HepG2 (cell line): ENCODE measurements at regions not wholly inside any gene's neighbourhood (a gene's known extent, or its start where the extent isn't known, plus 50 kb on each side); places are given as distances from the start of the nearest gene placed in this dataset.

ENCODE experiments used
- ATAC-seq: fragments of 200-7000 bp; cut with Tn5 transposase; 3 replicates; pipeline ENCODE4 v1.9.1; 2020; ENCODE audit warnings: mild to moderate bottlenecking, moderate library complexity
- BruUV-seq: library from RNA; stranded (reverse); fragments of 400-500 nt; replicated peaks from 2 replicates; lab custom pipeline; 2021; lab: Mats Ljungman, UMichigan
- CTCF ChIA-PET: fragments of 300-600 bp; formaldehyde crosslinking; extraction: SDS; loops from one replicate; lab custom pipeline; 2021; ENCODE audit warnings: low total read pairs, inconsistent platforms, low intra/inter-chr PET ratio; lab: Yijun Ruan, JAX
- POLR2A ChIA-PET: fragments of 350-600 bp; sonication (Branson Sonifier 250); formaldehyde crosslinking; loops from one replicate; lab custom pipeline; 2020; ENCODE audit warnings: antibody characterized with exemption, inconsistent platforms; lab: Yijun Ruan, JAX
- DNase-seq: peaks from one replicate; pipeline ENCODE4 v3.0.0-alpha.2; 2015; ENCODE audit warnings: low spot score
- FAIRE-seq: peaks from 3 replicates; lab custom pipeline; 2011; peaks lifted over from hg19 to GRCh38; lab: Jason Lieb, UNC
- H2AFZ ChIP-seq: one replicate; pipeline ENCODE4 v1.6.1; 2011; ENCODE audit warnings: low read length, inconsistent platforms
- H3K27ac ChIP-seq: fragments of 300-600 bp; 3 replicates; pipeline ENCODE4 v1.8.0; 2011; ENCODE audit warnings: mixed run types, mild to moderate bottlenecking, mixed read lengths, low read length, inconsistent platforms; ENCODE audit not compliant: insufficient read depth; ENCODE audit errors: extremely low read length
- H3K27me3 ChIP-seq, 2 experiments: fragments of 200-600 bp in 1 of 2; 2 replicates in 1 of 2; 3 replicates in 1 of 2; pipeline versions ENCODE4 v1.6.0 to v1.8.0; 2011; ENCODE audit warnings: low read length in 2 of 2, mild to moderate bottlenecking in 2 of 2, moderate library complexity in 2 of 2, inconsistent platforms in 1 of 2; ENCODE audit not compliant: insufficient read depth in 2 of 2, control insufficient read depth in 1 of 2
- H3K36me3 ChIP-seq, 2 experiments: fragments of 200-600 bp in 1 of 2; replicated peaks in 1 of 2; 2 replicates in 1 of 2; 3 replicates in 1 of 2; pipeline versions ENCODE4 v1.5.1 to v1.8.0; 2011; ENCODE audit warnings: low read length in 2 of 2, inconsistent platforms in 1 of 2; ENCODE audit not compliant: insufficient read depth in 2 of 2, control insufficient read depth in 1 of 2
- H3K4me1 ChIP-seq: 2 replicates; pipeline ENCODE4 v1.5.1; 2012; ENCODE audit warnings: low read length, inconsistent platforms; ENCODE audit not compliant: insufficient read depth
- H3K4me2 ChIP-seq: 2 replicates; pipeline ENCODE4 v1.6.0; 2011; ENCODE audit warnings: low read depth, low read length, inconsistent platforms
- H3K4me3 ChIP-seq, 3 experiments: fragments of 200-600 bp in 1 of 3; sonication (generic), shearing (Covaris generic) in 1 of 3; replicated peaks in 1 of 3; 2 replicates each; pipeline ENCODE4 v1.5.1; 2011 to 2016; ENCODE audit warnings: low read length in 3 of 3, inconsistent platforms in 2 of 3, low read depth in 2 of 3, mild to moderate bottlenecking in 2 of 3, control low read depth in 1 of 3, mixed read lengths in 1 of 3; ENCODE audit not compliant: insufficient read depth in 1 of 3
- H3K79me2 ChIP-seq: one replicate; pipeline ENCODE4 v1.6.1; 2011; ENCODE audit warnings: low read length, inconsistent platforms; ENCODE audit not compliant: insufficient read depth
- H3K9ac ChIP-seq: 2 replicates; pipeline ENCODE4 v1.6.0; 2011; ENCODE audit warnings: mild to moderate bottlenecking, low read depth, low read length, inconsistent platforms; ENCODE audit not compliant: insufficient read depth
- H3K9me3 ChIP-seq: 2 replicates; pipeline ENCODE4 v1.5.1; 2012; ENCODE audit warnings: mild to moderate bottlenecking, low read length
- H4K20me1 ChIP-seq: 2 replicates; pipeline ENCODE4 v1.6.0; 2011; ENCODE audit warnings: inconsistent platforms, mild to moderate bottlenecking, low read length, moderate library complexity; ENCODE audit not compliant: insufficient read depth
- DMAP1 ChIP-seq: IDR thresholded peaks from 2 replicates; pipeline ENCODE4 v1.6.1; 2016
- ETV6 ChIP-seq: sonication (generic); formaldehyde crosslinking; conservative IDR thresholded peaks from 2 replicates; pipeline ENCODE4 v1.4.0; 2020; ENCODE audit warnings: missing genetic modification reagents
- GLMP ChIP-seq: sonication (generic); formaldehyde crosslinking; IDR thresholded peaks from 2 replicates; pipeline ENCODE4 v1.9.0; 2021; ENCODE audit warnings: missing genetic modification reagents, mild to moderate bottlenecking, borderline replicate concordance
- NFYB ChIP-seq: sonication (generic); formaldehyde crosslinking; IDR thresholded peaks from 2 replicates; pipeline ENCODE4 v1.4.0; 2020; ENCODE audit warnings: missing genetic modification reagents
- POLR2AphosphoS5 ChIP-seq: IDR thresholded peaks from 2 replicates; pipeline ENCODE4 v1.6.1; 2012; ENCODE audit warnings: low read depth, low read length
- RELA ChIP-seq: sonication (generic); formaldehyde crosslinking; IDR thresholded peaks from 2 replicates; pipeline ENCODE4 v1.4.0; 2020; ENCODE audit warnings: missing genetic modification reagents
- SRSF1 ChIP-seq: fragments of 200-400 bp; formaldehyde crosslinking; optimal IDR thresholded peaks from 2 replicates; pipeline ENCODE3; 2017; ENCODE audit warnings: mild to moderate bottlenecking, low read depth, low read length, moderate library complexity
- ZFAT ChIP-seq: sonication (generic); formaldehyde crosslinking; conservative IDR thresholded peaks from 2 replicates; pipeline ENCODE4 v1.8.1; 2023; ENCODE audit warnings: missing genetic modification reagents, inconsistent platforms
- ZFP90 ChIP-seq: sonication (generic); formaldehyde crosslinking; IDR thresholded peaks from 2 replicates; pipeline ENCODE4 v1.8.0; 2022; ENCODE audit warnings: missing genetic modification reagents, mild to moderate bottlenecking, inconsistent platforms, borderline replicate concordance
- ZNF281 ChIP-seq: sonication (generic); formaldehyde crosslinking; IDR thresholded peaks from 2 replicates; pipeline ENCODE4 v1.4.0; 2020; ENCODE audit warnings: missing genetic modification reagents, borderline replicate concordance
- ZNF407 ChIP-seq: sonication (generic); formaldehyde crosslinking; IDR thresholded peaks from one replicate; pipeline ENCODE4 v1.5.1; 2020; ENCODE audit warnings: mild to moderate bottlenecking, missing genetic modification reagents; ENCODE audit errors: not compliant biosample characterization
- ZNF563 ChIP-seq: sonication (generic); formaldehyde crosslinking; IDR thresholded peaks from 2 replicates; pipeline ENCODE4 v1.8.0; 2022; ENCODE audit warnings: mild to moderate bottlenecking, moderate library complexity, missing genetic modification reagents
- ZNF616 ChIP-seq: sonication (generic); formaldehyde crosslinking; IDR thresholded peaks from 2 replicates; pipeline ENCODE4 v1.5.0; 2020; ENCODE audit warnings: low read depth, mild to moderate bottlenecking, missing genetic modification reagents
- WGBS: methylation state at CpG from one replicate; pipeline ENCODE4 v1.1.6; 2017; ENCODE audit warnings: low lambda C conversion rate; 5-methylcytosine and 5-hydroxymethylcytosine counted together
- in situ Hi-C: cut with HindIII; loops from 2 replicates; pipeline ENCODE4 v1.10.0; 2017; ENCODE audit warnings: low pct_unique_long_range_greater_than_20kb; ENCODE audit not compliant: extremely low pct_ligation_motif_present
- intact Hi-C: fragments of 100-400 bp; cut with micrococcal nuclease; formaldehyde crosslinking; loops from one replicate; pipeline ENCODE4 v1.10.0; 2022; ENCODE audit not compliant: unreplicated experiment

GRCh38 chr12:68411371-68411770 lies 79.2 kb upstream of the MDM1 start (continued):
- TF ChIP-seq ZNF407 (CRISPR knock-in tag) (no peak), ZFAT (CRISPR knock-in tag) (no peak), ZFP90 (CRISPR knock-in tag) (no peak), SRSF1 (no peak), ZNF616 (no peak)
- TF ChIP-seq, all 625 proteins: peak for 0

GRCh38 chr12:68414988-68415387 lies 82.8 kb upstream of the MDM1 start:
- WGBS: 16% methylated on average over 2 of the region's 2 CpGs
- DNase-seq (no peak), FAIRE-seq (no peak), ATAC-seq (no peak)
- intact Hi-C loops (no loop called here), in situ Hi-C loops (no loop called here)
- Histone ChIP-seq H3K9ac (no peak overlapping the region), H3K27me3 (no peaks in the 10 kb centered on the region), H3K79me2 (no peaks in the 10 kb centered on the region), H4K20me1 (no peaks in the 10 kb centered on the region), H3K4me2 (no peak overlapping the region), H3K9me3 (no peaks in the 10 kb centered on the region), H3K4me3 (no peak overlapping the region), H2AFZ (no peak overlapping the region), H3K36me3 (no peaks in the 10 kb centered on the region), H3K4me1 (no peaks in the 10 kb centered on the region), H3K27ac (no peak overlapping the region)
- BruUV-seq: no TSS peak
- POLR2A ChIA-PET: no interaction called here
- CTCF ChIA-PET: no interaction called here
- TF ChIP-seq POLR2AphosphoS5 (no peak), RELA (no peak), ZNF281 (CRISPR knock-in tag) (no peak), DMAP1 (CRISPR knock-in tag) (no peak), ZNF563 (no peak), NFYB (no peak), ETV6 (no peak), GLMP (CRISPR knock-in tag) (no peak)
